ENCODE measurements at regions not wholly inside any gene's neighbourhood (a gene's known extent, or its start where the extent isn't known, plus 50 kb on each side); places are given as distances from the start of the nearest gene placed in this dataset.
"Not testable (repeated sequence)": the region's sequence is repeated elsewhere in the genome, so short reads cannot be mapped to it uniquely, and the experiment has no call there.

DNA sequence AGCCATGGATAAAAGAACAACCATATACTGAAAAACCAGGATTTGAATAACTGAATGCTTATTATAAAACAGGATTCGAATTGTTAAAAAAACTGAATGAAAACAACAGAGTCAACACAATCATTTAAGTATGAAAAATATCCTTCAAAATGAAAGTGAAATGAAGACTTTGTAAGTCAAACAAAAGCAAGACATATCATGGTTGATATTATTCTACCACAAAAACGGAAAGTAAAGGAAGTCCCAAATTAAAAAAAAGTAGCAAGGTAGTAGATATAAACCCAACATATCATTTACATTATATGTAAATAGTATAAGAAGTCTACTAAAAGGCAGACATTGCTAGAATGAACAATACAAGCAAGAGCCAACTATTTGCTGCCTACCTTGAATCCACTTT is 63.1 kb upstream of the POTEC start:
- H3K27ac ChIP-seq (ENCODE audit: extremely low read depth, low read depth, low read length); H3K4me1 ChIP-seq (ENCODE audit: control insufficient read depth, insufficient read depth, low read length); H3K4me3 ChIP-seq (ENCODE audit: low read depth, low read length); H3K9me3 ChIP-seq (ENCODE audit: control insufficient read depth, insufficient read depth, low read depth, low read length); CTCF ChIA-PET; H3K36me3 ChIP-seq (ENCODE audit: control insufficient read depth in 2 of 2, insufficient read depth in 1 of 2, low read length in 2 of 2); POLR2A ChIA-PET: not testable (repeated sequence)

DNA sequence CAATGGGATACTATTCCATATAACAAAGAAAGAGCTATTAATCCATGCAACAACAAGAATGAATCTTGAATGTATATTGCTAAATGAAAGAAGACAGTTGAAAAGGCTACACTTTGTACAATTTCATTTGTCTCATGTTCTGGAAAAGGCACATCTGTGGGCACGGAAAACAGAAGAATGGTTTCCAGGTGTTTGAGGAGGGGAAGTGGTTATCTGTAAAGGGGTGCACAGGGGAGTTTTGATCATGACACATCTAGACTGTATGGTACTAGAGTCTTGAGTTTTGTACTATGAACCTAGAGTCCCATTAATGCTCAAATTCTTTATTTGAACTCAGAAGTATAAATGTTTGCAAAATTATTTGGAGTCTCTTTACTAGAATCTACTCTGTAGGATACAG is 64.0 kb upstream of the POTEC start:
- POLR2A ChIA-PET; H3K9me3 ChIP-seq (ENCODE audit: control insufficient read depth, insufficient read depth, low read depth, low read length); H3K4me1 ChIP-seq (ENCODE audit: control insufficient read depth, insufficient read depth, low read length); H3K4me3 ChIP-seq (ENCODE audit: low read depth, low read length); H3K27ac ChIP-seq (ENCODE audit: extremely low read depth, low read depth, low read length); H3K36me3 ChIP-seq (ENCODE audit: control insufficient read depth in 2 of 2, insufficient read depth in 1 of 2, low read length in 2 of 2); CTCF ChIA-PET: not testable (repeated sequence)

DNA sequence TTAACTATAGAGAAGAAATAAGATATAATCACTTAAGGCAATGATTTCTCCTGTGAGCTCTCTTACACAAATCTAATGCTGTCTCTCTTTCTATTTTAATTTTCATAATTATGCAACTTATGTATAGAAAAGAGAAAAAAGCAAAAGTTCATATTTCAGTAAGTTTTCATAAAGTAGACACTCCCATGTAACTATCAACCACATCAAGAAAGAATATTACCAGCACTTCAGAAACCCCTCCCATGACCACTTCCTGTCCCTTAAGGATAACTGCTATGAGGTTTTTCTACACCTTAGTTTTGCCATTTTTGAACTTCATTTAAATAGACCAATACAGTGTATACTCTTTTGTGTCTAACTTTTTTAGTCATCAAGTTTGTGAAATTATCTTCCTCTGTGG is 69.0 kb upstream of the POTEC start:
- POLR2A ChIA-PET; H3K27ac ChIP-seq (ENCODE audit: extremely low read depth, low read depth, low read length); H3K4me3 ChIP-seq (ENCODE audit: low read depth, low read length); H3K4me1 ChIP-seq (ENCODE audit: control insufficient read depth, insufficient read depth, low read length); H3K9me3 ChIP-seq (ENCODE audit: control insufficient read depth, insufficient read depth, low read depth, low read length); H3K36me3 ChIP-seq (ENCODE audit: control insufficient read depth in 2 of 2, insufficient read depth in 1 of 2, low read length in 2 of 2); CTCF ChIA-PET: not testable (repeated sequence)

DNA sequence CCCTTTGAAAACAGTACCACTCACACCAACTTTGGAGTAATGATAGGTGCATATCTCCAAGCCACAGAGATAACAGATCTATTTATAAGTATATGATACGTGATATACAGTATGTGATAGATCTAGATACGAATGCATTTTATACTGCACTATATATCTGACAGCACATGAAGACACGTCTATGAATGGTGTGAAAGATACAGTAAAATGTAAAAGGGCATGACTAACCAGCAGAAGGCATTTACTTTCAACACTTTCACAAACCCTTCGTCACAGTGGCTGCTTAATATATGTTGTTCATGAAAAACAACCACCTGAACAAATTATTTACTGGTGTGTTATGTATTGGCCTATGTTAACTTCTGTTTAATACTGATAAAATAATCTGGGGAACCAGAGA is 71.1 kb upstream of the POTEC start:
- H3K27ac ChIP-seq (ENCODE audit: extremely low read depth, low read depth, low read length); H3K9me3 ChIP-seq (ENCODE audit: control insufficient read depth, insufficient read depth, low read depth, low read length); CTCF ChIA-PET; POLR2A ChIA-PET; H3K4me3 ChIP-seq (ENCODE audit: low read depth, low read length); H3K36me3 ChIP-seq (ENCODE audit: control insufficient read depth in 2 of 2, insufficient read depth in 1 of 2, low read length in 2 of 2); H3K4me1 ChIP-seq (ENCODE audit: control insufficient read depth, insufficient read depth, low read length): not testable (repeated sequence)

DNA sequence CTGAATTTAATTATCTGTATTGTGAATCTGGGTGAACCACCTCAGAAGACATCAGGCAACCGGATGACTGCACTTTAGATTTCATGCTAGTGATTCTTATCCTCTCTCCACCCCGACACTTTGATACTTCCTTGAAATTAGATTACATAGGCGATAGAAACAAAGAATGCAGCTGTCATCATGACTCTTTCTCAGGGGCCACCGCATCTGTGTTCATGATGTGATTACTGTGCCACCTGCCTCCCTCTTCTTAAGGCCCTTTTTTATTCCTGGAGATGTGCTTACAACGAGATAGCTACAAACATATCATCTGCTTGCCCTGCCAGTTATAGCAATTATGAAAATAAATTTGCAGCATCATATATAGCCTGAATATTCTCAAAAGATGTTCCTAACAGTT is 83.9 kb upstream of the POTEC start:
- CTCF ChIA-PET; H3K36me3 ChIP-seq (ENCODE audit: control insufficient read depth in 2 of 2, insufficient read depth in 1 of 2, low read length in 2 of 2); H3K4me3 ChIP-seq (ENCODE audit: low read depth, low read length); H3K27ac ChIP-seq (ENCODE audit: extremely low read depth, low read depth, low read length); H3K4me1 ChIP-seq (ENCODE audit: control insufficient read depth, insufficient read depth, low read length); POLR2A ChIA-PET; H3K9me3 ChIP-seq (ENCODE audit: control insufficient read depth, insufficient read depth, low read depth, low read length): not testable (repeated sequence)

DNA sequence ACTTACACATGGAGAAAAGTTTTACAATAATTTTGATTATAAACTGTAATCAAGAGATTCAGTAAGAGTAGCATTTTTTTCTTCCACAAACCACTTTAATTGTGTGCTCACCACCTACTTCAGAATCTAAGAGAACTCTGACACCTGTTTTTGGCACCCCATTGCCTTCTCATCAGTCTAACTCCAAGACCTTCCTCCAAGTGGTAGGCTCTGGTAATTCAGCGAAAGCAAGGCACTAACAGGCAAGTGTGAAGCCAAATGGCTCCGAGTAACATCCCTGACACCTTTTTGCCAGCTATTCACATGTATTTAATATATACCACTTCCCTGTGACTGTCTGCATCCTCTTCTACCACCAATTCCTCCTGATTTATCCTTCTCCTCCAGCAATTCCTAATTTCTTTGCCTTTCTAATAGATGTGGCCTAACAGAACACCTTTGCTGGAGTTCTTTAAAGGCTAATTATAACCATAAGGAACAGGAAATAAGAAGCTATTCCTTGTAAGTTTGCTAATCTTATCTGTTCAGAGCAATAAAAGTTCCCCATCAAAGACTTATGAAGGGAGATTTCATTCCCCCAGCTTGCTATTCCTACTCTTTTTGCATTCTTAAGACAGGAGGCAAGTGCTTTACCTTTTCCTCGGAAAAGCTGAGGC is 85.1 kb upstream of the POTEC start:
- H3K27ac ChIP-seq (ENCODE audit: extremely low read depth, low read depth, low read length); H3K4me1 ChIP-seq (ENCODE audit: control insufficient read depth, insufficient read depth, low read length); CTCF ChIA-PET; POLR2A ChIA-PET; H3K36me3 ChIP-seq (ENCODE audit: control insufficient read depth in 2 of 2, insufficient read depth in 1 of 2, low read length in 2 of 2); H3K4me3 ChIP-seq (ENCODE audit: low read depth, low read length); H3K9me3 ChIP-seq (ENCODE audit: control insufficient read depth, insufficient read depth, low read depth, low read length): not testable (repeated sequence)

DNA sequence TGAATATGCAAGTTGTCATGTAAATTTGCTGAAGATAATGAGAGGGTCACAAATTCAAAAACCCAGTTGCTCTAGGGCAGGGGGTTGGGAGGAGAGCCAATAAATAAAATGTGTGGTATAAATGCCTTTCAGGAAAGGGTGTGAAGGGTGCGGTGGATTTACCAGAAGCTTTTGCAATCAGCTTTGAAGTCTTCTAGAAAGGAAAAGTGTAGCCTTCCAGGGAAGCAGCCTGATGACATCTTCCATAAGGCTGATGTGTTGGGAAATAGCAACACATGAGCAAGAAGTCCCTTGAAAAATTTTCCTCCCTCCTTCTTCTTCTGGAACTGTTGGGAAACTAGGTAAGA is 85.6 kb upstream of the POTEC start:
- POLR2A ChIA-PET; H3K36me3 ChIP-seq (ENCODE audit: control insufficient read depth in 2 of 2, insufficient read depth in 1 of 2, low read length in 2 of 2); CTCF ChIA-PET; H3K9me3 ChIP-seq (ENCODE audit: control insufficient read depth, insufficient read depth, low read depth, low read length); H3K4me3 ChIP-seq (ENCODE audit: low read depth, low read length); H3K27ac ChIP-seq (ENCODE audit: extremely low read depth, low read depth, low read length); H3K4me1 ChIP-seq (ENCODE audit: control insufficient read depth, insufficient read depth, low read length): not testable (repeated sequence)

DNA sequence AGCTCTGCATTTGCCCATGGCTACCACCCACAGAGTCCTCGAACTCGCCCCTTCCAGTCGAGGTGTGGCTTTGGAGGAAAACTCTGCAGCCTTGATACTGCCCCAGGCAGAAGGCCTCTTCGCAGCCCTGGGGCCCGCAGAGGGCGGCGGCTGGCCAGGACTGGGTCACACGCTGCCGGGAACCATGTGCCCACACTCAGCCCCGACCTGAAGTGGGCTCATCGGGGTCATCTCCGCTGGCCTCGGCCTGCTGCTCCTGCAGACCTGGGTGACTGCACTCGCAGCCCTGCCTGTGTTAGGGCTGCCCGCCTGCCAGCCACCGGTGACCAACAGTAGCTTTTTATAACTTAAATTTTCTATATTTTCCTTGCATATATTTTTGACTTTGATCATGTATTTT is 89.6 kb upstream of the POTEC start:
- H3K9me3 ChIP-seq (ENCODE audit: control insufficient read depth, insufficient read depth, low read depth, low read length); H3K27ac ChIP-seq (ENCODE audit: extremely low read depth, low read depth, low read length); H3K4me1 ChIP-seq (ENCODE audit: control insufficient read depth, insufficient read depth, low read length); POLR2A ChIA-PET; CTCF ChIA-PET; H3K4me3 ChIP-seq (ENCODE audit: low read depth, low read length); H3K36me3 ChIP-seq (ENCODE audit: control insufficient read depth in 2 of 2, insufficient read depth in 1 of 2, low read length in 2 of 2): not testable (repeated sequence)

DNA sequence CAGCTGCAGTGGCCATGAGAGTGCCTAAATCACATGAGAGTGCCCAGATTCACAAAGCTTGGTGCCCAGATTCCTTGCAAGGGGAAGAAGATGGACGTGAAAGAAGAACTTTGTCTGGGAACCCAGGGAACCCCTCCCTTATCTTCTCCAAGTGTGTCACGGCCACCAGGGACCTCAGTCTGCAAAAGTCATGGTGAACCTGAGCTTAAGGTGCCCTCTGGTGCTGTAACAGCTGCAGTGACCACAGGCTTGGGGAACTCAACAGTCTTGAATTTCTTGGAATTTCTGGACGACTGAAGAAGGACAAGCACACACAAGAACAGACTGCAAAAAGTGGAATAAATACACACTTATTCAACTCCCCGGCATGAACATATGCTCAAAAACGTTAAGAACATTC is 94.6 kb upstream of the POTEC start:
- CTCF ChIA-PET; H3K36me3 ChIP-seq (ENCODE audit: control insufficient read depth in 2 of 2, insufficient read depth in 1 of 2, low read length in 2 of 2); POLR2A ChIA-PET; H3K4me3 ChIP-seq (ENCODE audit: low read depth, low read length); H3K4me1 ChIP-seq (ENCODE audit: control insufficient read depth, insufficient read depth, low read length); H3K27ac ChIP-seq (ENCODE audit: extremely low read depth, low read depth, low read length); H3K9me3 ChIP-seq (ENCODE audit: control insufficient read depth, insufficient read depth, low read depth, low read length): not testable (repeated sequence)

DNA sequence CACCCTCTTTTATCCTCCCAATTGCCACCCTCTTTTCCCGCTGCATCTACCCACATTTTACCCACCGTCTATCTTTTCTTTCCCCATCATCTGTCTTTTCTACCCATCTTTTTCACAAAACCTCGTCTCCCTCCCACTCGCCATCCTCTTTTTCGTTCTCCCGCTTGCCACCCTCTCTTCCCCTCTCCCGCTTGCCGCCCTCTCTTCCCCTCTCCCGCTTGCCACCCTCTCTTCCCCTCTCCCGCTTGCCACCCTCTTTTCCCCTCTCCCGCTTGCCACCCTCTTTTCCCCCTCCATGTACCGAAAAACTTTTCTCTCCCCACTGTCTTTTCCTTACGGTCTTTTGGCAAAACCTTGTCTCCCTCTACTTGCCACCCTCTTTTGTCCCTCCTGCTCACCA is 97.7 kb upstream of the POTEC start:
- POLR2A ChIA-PET; H3K9me3 ChIP-seq (ENCODE audit: control insufficient read depth, insufficient read depth, low read depth, low read length); H3K36me3 ChIP-seq (ENCODE audit: control insufficient read depth in 2 of 2, insufficient read depth in 1 of 2, low read length in 2 of 2); H3K4me1 ChIP-seq (ENCODE audit: control insufficient read depth, insufficient read depth, low read length); CTCF ChIA-PET; H3K4me3 ChIP-seq (ENCODE audit: low read depth, low read length); H3K27ac ChIP-seq (ENCODE audit: extremely low read depth, low read depth, low read length): not testable (repeated sequence)

DNA sequence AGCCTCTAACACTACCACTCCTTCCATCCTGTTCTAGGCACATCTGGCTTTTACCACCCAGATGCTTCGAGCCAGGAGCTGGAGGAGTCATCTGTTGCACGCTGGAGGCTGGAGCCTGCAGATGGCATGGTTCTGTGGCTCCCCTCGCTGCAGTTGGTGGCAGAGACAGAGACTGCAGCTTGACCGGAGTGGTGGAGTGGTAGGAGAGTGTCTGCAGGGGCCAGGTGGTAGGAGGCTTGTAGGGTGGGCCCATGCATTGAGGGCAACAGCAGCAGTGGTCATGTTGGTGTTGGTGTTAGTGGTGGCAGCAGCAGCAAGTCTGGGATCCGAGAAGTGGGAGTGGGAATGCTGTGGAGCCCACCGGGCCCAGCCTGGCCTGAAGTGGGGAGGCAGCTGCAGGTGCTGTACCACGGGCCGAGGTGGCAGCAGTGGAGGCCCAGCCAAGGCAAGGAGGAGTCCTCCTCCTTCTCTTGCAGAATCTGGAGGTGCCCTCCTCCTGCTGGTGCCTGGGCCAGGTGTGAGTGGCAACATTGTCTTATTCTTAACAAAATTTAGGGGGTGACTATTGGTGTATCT is 100.4 kb upstream of the POTEC start:
- H3K9me3 ChIP-seq (ENCODE audit: control insufficient read depth, insufficient read depth, low read depth, low read length); H3K4me3 ChIP-seq (ENCODE audit: low read depth, low read length); H3K27ac ChIP-seq (ENCODE audit: extremely low read depth, low read depth, low read length); H3K4me1 ChIP-seq (ENCODE audit: control insufficient read depth, insufficient read depth, low read length); H3K36me3 ChIP-seq (ENCODE audit: control insufficient read depth in 2 of 2, insufficient read depth in 1 of 2, low read length in 2 of 2); POLR2A ChIA-PET; CTCF ChIA-PET: not testable (repeated sequence)

DNA sequence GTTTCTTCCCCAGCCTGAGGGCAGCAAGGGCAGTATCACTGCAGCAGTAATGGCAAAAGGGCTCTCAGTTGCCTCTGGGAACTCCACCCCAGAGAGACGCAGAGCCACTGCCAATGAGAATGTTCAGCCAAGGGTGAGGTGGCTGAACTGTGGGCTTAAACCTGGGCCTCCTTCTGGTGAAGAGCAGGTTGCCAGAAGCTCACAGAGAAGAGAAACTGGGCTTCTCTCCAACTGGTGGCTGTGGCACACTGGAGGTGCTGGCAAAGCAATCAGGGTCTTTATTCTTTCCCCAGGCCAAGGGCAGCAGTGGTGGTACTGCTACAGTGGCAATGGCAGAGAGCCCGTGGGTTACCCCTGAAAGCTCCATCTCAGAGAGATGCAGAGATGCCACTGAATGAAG is 54.9 kb upstream of the ANKRD30B start:
- H3K4me1 ChIP-seq (ENCODE audit: control insufficient read depth, insufficient read depth, low read length); H3K27ac ChIP-seq (ENCODE audit: extremely low read depth, low read depth, low read length); H3K36me3 ChIP-seq (ENCODE audit: control insufficient read depth in 2 of 2, insufficient read depth in 1 of 2, low read length in 2 of 2); H3K4me3 ChIP-seq (ENCODE audit: low read depth, low read length); H3K9me3 ChIP-seq (ENCODE audit: control insufficient read depth, insufficient read depth, low read depth, low read length); POLR2A ChIA-PET: not testable (repeated sequence)
- CTCF ChIA-PET, result interaction anchor here (0.7 kb wide), 1 partner anchor 50 kb away, joined by 3 read pairs; no protein-coding TSS in a partner anchor

All from HEK293 (cell line).